Left colon (tissue), 2 donors: ENCODE measurements at regions not wholly inside any gene's neighbourhood (a gene's known extent, or its start where the extent isn't known, plus 50 kb on each side); places are given as distances from the start of the nearest gene placed in this dataset.

Experiments
- ATAC-seq: fragments of 200-7000 bp; cut with Tn5 transposase; one replicate; pipeline ENCODE4 v1.9.1; 2020; ENCODE audit warnings: mild to moderate bottlenecking, moderate library complexity
- DNase-seq, 2 donors: peaks; one replicate each; pipeline ENCODE4 v3.0.0-alpha.2; 2020
- intact Hi-C, 2 donors: fragments of 100-400 bp; cut with DNase I in 1 of 2; cut with micrococcal nuclease in 1 of 2; formaldehyde crosslinking; loops; one replicate each; pipeline versions ENCODE4 v1.11.2 to v1.14.0; 2022; cut with DNase I, micrococcal nuclease
- donor health status: DM: no; HTN: no; CAD: no.
- donor health status: DM: yes; HTN: yes; CAD: no.

GRCh38 chr5:2894736-2895135, 143.3 kb upstream of the IRX2 start:
- intact Hi-C loops: no loop called here
- no peak for ATAC-seq
- DNase-seq: no peak

- ATAC-seq (no peak), DNase-seq (no peak)
- intact Hi-C loops: no loop called here
These were observed 142.8 kb upstream of the IRX2 start for GRCh38 chr5:2894316-2894715.

DNA sequence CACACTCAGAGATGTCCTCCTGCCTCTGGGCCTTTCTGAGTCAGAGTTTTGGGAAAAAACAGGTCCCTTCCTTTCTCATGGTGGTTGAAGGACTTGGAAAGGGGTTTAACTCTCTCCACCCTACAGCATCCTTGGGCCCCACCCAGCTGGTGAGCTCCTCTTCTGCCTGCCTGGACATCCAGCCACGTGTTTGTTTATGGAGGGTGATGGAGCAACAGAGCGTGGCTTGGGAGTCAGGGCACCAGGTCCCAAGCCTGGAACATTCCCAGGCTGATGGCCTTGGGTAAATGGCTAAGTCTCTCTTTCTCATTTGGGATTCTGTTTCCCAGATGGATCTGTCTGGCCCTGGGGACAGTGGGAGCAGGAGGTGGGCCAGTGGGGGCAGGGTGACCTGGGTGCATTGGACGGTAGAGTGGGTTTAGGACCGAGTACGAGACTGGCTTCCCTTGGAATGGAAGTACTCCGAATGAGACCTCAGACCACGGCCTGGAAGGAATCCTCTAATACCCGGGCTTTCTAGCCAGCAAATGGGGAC, 141.1 kb upstream of the IRX2 start:
- no peak for DNase-seq

GRCh38 chr5:2891781-2892180, 140.3 kb upstream of the IRX2 start:
- intact Hi-C loops: no loop called here
- DNase-seq: no peak
- ATAC-seq: no peak

More for the DNA sequence above, 141.1 kb upstream of the IRX2 start:
- no peak for ATAC-seq
- intact Hi-C loops: no loop called here

DNA sequence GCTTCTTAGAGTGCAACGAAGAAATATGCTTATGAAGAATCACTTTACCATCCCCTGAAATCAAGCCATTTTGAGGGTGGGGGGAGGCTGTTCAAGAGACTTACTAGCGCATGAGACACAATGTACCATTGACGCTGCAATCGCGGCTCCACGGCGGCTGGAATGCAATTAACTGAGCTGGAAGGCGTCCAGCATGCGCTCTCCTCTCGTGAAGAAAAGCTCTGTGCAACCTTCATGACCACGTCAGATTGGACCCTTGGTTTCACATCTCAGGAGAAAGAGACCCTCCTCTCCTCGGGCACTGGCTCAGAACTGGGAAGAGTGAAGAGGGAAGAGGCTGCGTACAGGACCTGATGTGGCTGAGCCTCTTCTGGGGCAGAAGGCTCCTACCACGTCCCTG, 138.5 kb upstream of the IRX2 start:
- intact Hi-C loops: no loop called here
- DNase-seq: no peak
- no peak for ATAC-seq

GRCh38 chr5:2888520-2889060, 137.1 kb upstream of the IRX2 start:
- DNase-seq: no peak
- no peak for ATAC-seq
- intact Hi-C loops: no loop called here

GRCh38 chr5:2887481-2888348, 136.2 kb upstream of the IRX2 start:
- intact Hi-C loops: no loop called here
- DNase-seq (no peak), ATAC-seq (no peak)

DNA sequence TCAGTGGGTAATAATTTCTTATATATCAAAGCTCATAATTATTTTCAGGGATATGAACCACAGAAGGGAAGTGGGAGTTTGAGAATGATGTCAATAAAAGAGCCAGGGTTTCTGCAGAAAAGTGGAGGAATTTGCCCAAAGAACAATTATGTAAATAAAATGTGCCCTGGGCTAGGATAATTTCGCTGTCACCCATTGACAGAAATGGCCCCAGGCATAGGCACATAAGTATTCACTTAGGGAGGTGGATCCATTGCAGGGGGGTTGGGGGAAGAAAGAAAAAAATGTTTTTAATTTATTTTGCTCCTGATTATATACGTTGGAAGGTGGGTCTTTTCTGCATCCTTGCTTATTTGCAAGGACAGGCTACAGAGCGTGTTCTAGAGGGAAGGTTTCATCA, 135.1 kb upstream of the IRX2 start:
- ATAC-seq: no peak
- intact Hi-C loops: no loop called here
- DNase-seq: no peak

- DNase-seq: peak in 1 of 2 donors; percentile 11
- no peak for ATAC-seq
- intact Hi-C loops: no loop called here
These were observed 132.3 kb upstream of the IRX2 start for GRCh38 chr5:2883771-2884170.

DNA sequence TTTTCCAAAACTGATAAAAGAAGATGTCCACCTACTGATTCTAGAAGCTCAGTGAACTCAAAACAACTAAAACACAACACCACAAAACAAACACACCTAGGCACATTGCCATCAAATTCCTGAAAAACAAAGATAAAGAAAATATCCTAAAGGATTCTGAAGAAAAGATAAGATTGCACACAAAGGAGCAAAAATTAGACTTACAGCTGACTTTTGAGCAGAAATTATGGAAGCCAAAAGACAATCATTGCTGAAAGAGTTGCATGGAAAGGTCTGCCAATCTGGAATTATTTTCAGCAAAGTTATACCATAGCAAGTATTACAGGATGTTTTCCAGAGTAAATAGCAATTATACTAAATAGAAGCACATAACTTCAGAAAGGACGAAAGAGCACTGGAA, 128.2 kb upstream of the IRX2 start:
- ATAC-seq (no peak), DNase-seq (no peak)
- intact Hi-C loops: no loop called here

- no peak for ATAC-seq
- intact Hi-C loops: no loop called here
- DNase-seq: no peak
These were observed 126.0 kb upstream of the IRX2 start for GRCh38 chr5:2877522-2877921.

DNA sequence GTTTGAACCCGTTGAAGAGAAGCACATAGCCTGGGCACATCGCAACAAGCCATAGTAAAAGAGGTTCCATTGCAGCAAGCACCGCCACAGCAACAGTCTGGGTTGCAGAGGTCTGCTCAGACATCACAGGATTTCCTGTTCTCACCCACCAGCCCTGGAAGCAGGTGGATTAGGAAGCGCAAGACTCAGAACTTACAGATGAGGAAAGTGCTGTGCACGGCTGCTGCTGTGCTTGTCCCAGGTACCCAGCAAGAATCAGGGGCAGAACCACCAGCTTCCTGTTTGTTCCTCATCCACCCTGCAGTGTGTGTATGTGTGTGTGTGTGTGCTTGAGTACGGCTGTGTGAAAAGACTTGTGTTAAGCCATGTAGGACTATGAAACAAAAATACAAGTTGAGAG, 124.7 kb upstream of the IRX2 start:
- DNase-seq: no peak
- no peak for ATAC-seq
- intact Hi-C loops: no loop called here

- intact Hi-C loops: no loop called here
- ATAC-seq: no peak
- DNase-seq: no peak
These were observed 122.6 kb upstream of the IRX2 start for GRCh38 chr5:2874099-2874498.

- ATAC-seq (no peak), DNase-seq (no peak)
- intact Hi-C loops: no loop called here
These were observed 121.2 kb upstream of the IRX2 start for GRCh38 chr5:2872676-2873075.

- ATAC-seq: no peak
- DNase-seq: no peak
- intact Hi-C loops: no loop called here
These were observed 119.8 kb upstream of the IRX2 start for GRCh38 chr5:2871282-2871681.

- intact Hi-C loops: no loop called here
- ATAC-seq (no peak), DNase-seq (no peak)
These were observed 118.0 kb upstream of the IRX2 start for GRCh38 chr5:2869471-2869870.

- intact Hi-C loops: no loop called here
- DNase-seq (no peak), ATAC-seq (no peak)
These were observed 116.0 kb upstream of the IRX2 start for GRCh38 chr5:2867373-2867933.

- DNase-seq (no peak), ATAC-seq (no peak)
- intact Hi-C loops: no loop called here
These were observed 115.3 kb upstream of the IRX2 start for GRCh38 chr5:2866662-2867372.

GRCh38 chr5:2865856-2866255, 114.4 kb upstream of the IRX2 start:
- DNase-seq (no peak), ATAC-seq (no peak)
- intact Hi-C loops: no loop called here
